HUES48 (cell line): ENCODE measurements at regions not wholly inside any gene's neighbourhood (a gene's known extent, or its start where the extent isn't known, plus 50 kb on each side); places are given as distances from the start of the nearest gene placed in this dataset.

Experiments used
- H3K27ac ChIP-seq: one replicate; pipeline ENCODE4 v1.7.0; 2013; ENCODE audit warnings: low read depth, low read length, inconsistent platforms
- H3K27me3 ChIP-seq: 2 replicates; pipeline ENCODE4 v1.6.1; 2013; ENCODE audit warnings: mild to moderate bottlenecking, low read length; ENCODE audit not compliant: control insufficient read depth, insufficient read depth
- H3K36me3 ChIP-seq: 2 replicates; pipeline ENCODE4 v1.6.1; 2013; ENCODE audit warnings: low read length; ENCODE audit not compliant: control insufficient read depth, insufficient read depth
- H3K4me1 ChIP-seq: 2 replicates; pipeline ENCODE4 v1.6.1; 2013; ENCODE audit warnings: mild to moderate bottlenecking, low read length; ENCODE audit not compliant: control insufficient read depth, insufficient read depth
- H3K4me3 ChIP-seq: 2 replicates; pipeline ENCODE4 v1.5.1; 2013; ENCODE audit warnings: mild to moderate bottlenecking, low read depth, low read length
- H3K9ac ChIP-seq: 2 replicates; pipeline ENCODE4 v1.6.1; 2013; ENCODE audit warnings: mild to moderate bottlenecking, low read depth, low read length, moderate library complexity
- H3K9me3 ChIP-seq: 2 replicates; pipeline ENCODE4 v1.6.1; 2013; ENCODE audit warnings: low read length; ENCODE audit not compliant: control insufficient read depth, insufficient read depth

- H3K9ac ChIP-seq = no peak overlapping the region
- H3K4me1 ChIP-seq = no peaks in the 10 kb centered on the region
- H3K9me3 ChIP-seq = no peaks in the 10 kb centered on the region
- H3K36me3 ChIP-seq = no peaks in the 10 kb centered on the region
- no peak overlapping the region for H3K27ac ChIP-seq
- H3K27me3 ChIP-seq = no peaks in the 10 kb centered on the region
- H3K4me3 ChIP-seq = no peak overlapping the region
Observed at GRCh38 chr13:80204642-80205041, 136.3 kb downstream of the SPRY2 start.

GRCh38 chr13:80203496-80203895 lies 137.4 kb downstream of the SPRY2 start:
- H3K27ac ChIP-seq = no peak overlapping the region
- H3K4me3 ChIP-seq = no peak overlapping the region
- H3K36me3 ChIP-seq = no peaks in the 10 kb centered on the region
- H3K4me1 ChIP-seq = no peaks in the 10 kb centered on the region
- H3K9ac ChIP-seq = no peak overlapping the region
- H3K9me3 ChIP-seq = no peaks in the 10 kb centered on the region
- H3K27me3 ChIP-seq = no peaks in the 10 kb centered on the region

- no peaks in the 10 kb centered on the region for H3K4me1 ChIP-seq
- H3K27ac ChIP-seq = no peak overlapping the region
- no peak overlapping the region for H3K9ac ChIP-seq
- no peaks in the 10 kb centered on the region for H3K9me3 ChIP-seq
- H3K4me3 ChIP-seq = no peak overlapping the region
- no peaks in the 10 kb centered on the region for H3K27me3 ChIP-seq
- H3K36me3 ChIP-seq = no peaks in the 10 kb centered on the region
Observed at GRCh38 chr13:80201694-80202468, 139.0 kb downstream of the SPRY2 start.

GRCh38 chr13:80199585-80200292 lies 141.2 kb downstream of the SPRY2 start:
- Histone ChIP-seq H3K9me3 (no peaks in the 10 kb centered on the region), H3K27ac (no peak overlapping the region), H3K36me3 (no peaks in the 10 kb centered on the region), H3K27me3 (no peaks in the 10 kb centered on the region), H3K9ac (no peak overlapping the region), H3K4me3 (no peak overlapping the region), H3K4me1 (no peaks in the 10 kb centered on the region)

- no peaks in the 10 kb centered on the region for H3K4me1 ChIP-seq
- no peak overlapping the region for H3K4me3 ChIP-seq
- H3K27me3 ChIP-seq = no peaks in the 10 kb centered on the region
- H3K27ac ChIP-seq = no peak overlapping the region
- no peaks in the 10 kb centered on the region for H3K9me3 ChIP-seq
- no peaks in the 10 kb centered on the region for H3K36me3 ChIP-seq
- no peak overlapping the region for H3K9ac ChIP-seq
Observed at GRCh38 chr13:80199067-80199466, 141.9 kb downstream of the SPRY2 start.

- H3K4me1 ChIP-seq = 0 out of 2 replicates have a peak, but pooled peaks cover 1% of the 10 kb centered on the region
- no peaks in the 10 kb centered on the region for H3K9me3 ChIP-seq
- no peaks in the 10 kb centered on the region for H3K27me3 ChIP-seq
- H3K36me3 ChIP-seq = no peaks in the 10 kb centered on the region
- no peak overlapping the region for H3K4me3 ChIP-seq
- H3K9ac ChIP-seq = no peak overlapping the region
- no peak overlapping the region for H3K27ac ChIP-seq
Observed at GRCh38 chr13:80196756-80197155, 144.2 kb downstream of the SPRY2 start.

GRCh38 chr13:80195649-80196048 lies 145.3 kb downstream of the SPRY2 start:
- Histone ChIP-seq H3K27me3 (no peaks in the 10 kb centered on the region), H3K27ac (no peak overlapping the region), H3K9me3 (no peaks in the 10 kb centered on the region), H3K9ac (no peak overlapping the region), H3K4me1 (0 out of 2 replicates have a peak, but pooled peaks cover 6% of the 10 kb centered on the region), H3K4me3 (no peak overlapping the region), H3K36me3 (no peaks in the 10 kb centered on the region)

GRCh38 chr13:80189889-80190597 lies 150.9 kb downstream of the SPRY2 start:
- Histone ChIP-seq H3K4me3 (no peak overlapping the region), H3K9ac (no peak overlapping the region), H3K4me1 (0 out of 2 replicates have a peak, but pooled peaks cover 6% of the 10 kb centered on the region), H3K9me3 (no peaks in the 10 kb centered on the region), H3K27ac (no peak overlapping the region), H3K36me3 (no peaks in the 10 kb centered on the region), H3K27me3 (no peaks in the 10 kb centered on the region)

GRCh38 chr13:80180740-80181355 lies 160.1 kb downstream of the SPRY2 start:
- Histone ChIP-seq H3K9me3 (no peaks in the 10 kb centered on the region; the same call in 1 of the 2 replicates), H3K36me3 (no peaks in the 10 kb centered on the region), H3K4me3 (no peak overlapping the region), H3K4me1 (peaks cover 20% of the 10 kb centered on the region), H3K27ac (no peak overlapping the region), H3K27me3 (no peaks in the 10 kb centered on the region), H3K9ac (no peak overlapping the region)

GRCh38 chr13:80177327-80177726 lies 163.6 kb downstream of the SPRY2 start:
- H3K27ac ChIP-seq = no peak overlapping the region
- no peaks in the 10 kb centered on the region for H3K36me3 ChIP-seq
- no peak overlapping the region for H3K9ac ChIP-seq
- no peaks in the 10 kb centered on the region for H3K27me3 ChIP-seq
- no peaks in the 10 kb centered on the region for H3K9me3 ChIP-seq
- peaks cover 11% of the 10 kb centered on the region for H3K4me1 ChIP-seq
- no peak overlapping the region for H3K4me3 ChIP-seq
